ENCODE measurements at regions not wholly inside any gene's neighbourhood (a gene's known extent, or its start where the extent isn't known, plus 50 kb on each side); places are given as distances from the start of the nearest gene placed in this dataset.

- no peak for TF ChIP-seq TAF1 (IDR thresholded peaks at IDR 0.05; ENCODE audit: borderline replicate concordance, insufficient read depth, low read length)
- no peak for TF ChIP-seq SIN3A (IDR thresholded peaks at IDR 0.05; ENCODE audit: borderline replicate concordance, insufficient read depth, low read length)
- no peak for TF ChIP-seq REST (IDR thresholded peaks at IDR 0.05; ENCODE audit: insufficient read depth in 1 of 2, low read depth in 2 of 2, low read length in 2 of 2)
- TF ChIP-seq POLR2AphosphoS5 (IDR thresholded peaks at IDR 0.05; ENCODE audit: low read depth, low read length), result no peak
Measured at GRCh38 chr9:22256381-22256780, 190.2 kb upstream of the DMRTA1 start.

Data from PFSK-1 (cell line).